ENCODE measurements at regions not wholly inside any gene's neighbourhood (a gene's known extent, or its start where the extent isn't known, plus 50 kb on each side); places are given as distances from the start of the nearest gene placed in this dataset.

DNA sequence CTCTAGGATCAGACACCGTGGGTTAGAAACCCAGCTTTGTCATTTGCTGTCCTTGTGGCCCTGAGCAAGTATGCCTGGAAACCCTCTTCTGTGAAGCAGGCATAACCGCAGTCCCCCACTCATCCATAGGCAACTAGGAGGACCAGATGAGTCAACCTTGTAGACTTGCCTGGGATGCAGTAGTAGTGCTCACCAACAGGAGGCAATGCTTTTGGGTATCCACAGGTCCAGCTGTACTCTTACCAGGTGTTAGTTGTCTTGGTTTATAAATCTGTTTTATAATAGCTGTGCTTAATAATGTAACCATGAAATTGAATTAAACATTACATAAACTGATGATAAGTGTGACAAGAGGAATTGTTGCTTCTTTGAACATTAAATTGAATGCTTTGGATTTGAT is 389.3 kb downstream of the IL20RB start:
- no peak for TF ChIP-seq EZH2phosphoT487 (IDR thresholded peaks at IDR 0.05; ENCODE audit: borderline replicate concordance, low read depth, low read length)
- TF ChIP-seq, protein P1, sequence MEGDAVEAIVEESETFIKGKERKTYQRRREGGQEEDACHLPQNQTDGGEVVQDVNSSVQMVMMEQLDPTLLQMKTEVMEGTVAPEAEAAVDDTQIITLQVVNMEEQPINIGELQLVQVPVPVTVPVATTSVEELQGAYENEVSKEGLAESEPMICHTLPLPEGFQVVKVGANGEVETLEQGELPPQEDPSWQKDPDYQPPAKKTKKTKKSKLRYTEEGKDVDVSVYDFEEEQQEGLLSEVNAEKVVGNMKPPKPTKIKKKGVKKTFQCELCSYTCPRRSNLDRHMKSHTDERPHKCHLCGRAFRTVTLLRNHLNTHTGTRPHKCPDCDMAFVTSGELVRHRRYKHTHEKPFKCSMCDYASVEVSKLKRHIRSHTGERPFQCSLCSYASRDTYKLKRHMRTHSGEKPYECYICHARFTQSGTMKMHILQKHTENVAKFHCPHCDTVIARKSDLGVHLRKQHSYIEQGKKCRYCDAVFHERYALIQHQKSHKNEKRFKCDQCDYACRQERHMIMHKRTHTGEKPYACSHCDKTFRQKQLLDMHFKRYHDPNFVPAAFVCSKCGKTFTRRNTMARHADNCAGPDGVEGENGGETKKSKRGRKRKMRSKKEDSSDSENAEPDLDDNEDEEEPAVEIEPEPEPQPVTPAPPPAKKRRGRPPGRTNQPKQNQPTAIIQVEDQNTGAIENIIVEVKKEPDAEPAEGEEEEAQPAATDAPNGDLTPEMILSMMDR (conservative IDR thresholded peaks at IDR 0.05; ENCODE audit: low read length), result no peak
